HG03469 (cell line): ENCODE measurements at regions not wholly inside any gene's neighbourhood (a gene's known extent, or its start where the extent isn't known, plus 50 kb on each side); places are given as distances from the start of the nearest gene placed in this dataset.

ENCODE experiments used
- ATAC-seq: cut with Tn5 transposase; IDR thresholded peaks from one replicate; pipeline ENCODE4 v1.9.1; 2021; ENCODE audit warnings: mild to moderate bottlenecking, moderate library complexity, moderate number of reproducible peaks; ENCODE audit not compliant: unreplicated experiment

GRCh38 chr7:42987648-42988214, 55.6 kb downstream of the MRPL32 start:
- no peak for ATAC-seq

- no peak for ATAC-seq
These were observed 58.8 kb downstream of the MRPL32 start for GRCh38 chr7:42991024-42991423.

GRCh38 chr7:42991913-42992591, 59.9 kb downstream of the MRPL32 start:
- no peak for ATAC-seq

- no peak for ATAC-seq
These were observed 60.9 kb downstream of the MRPL32 start for GRCh38 chr7:42993038-42993437.

- ATAC-seq: no peak
These were observed 61.9 kb downstream of the MRPL32 start for GRCh38 chr7:42994096-42994495.

GRCh38 chr7:42997611-42998010, 65.4 kb downstream of the MRPL32 start:
- ATAC-seq: no peak

- ATAC-seq: no peak
These were observed 71.9 kb downstream of the MRPL32 start for GRCh38 chr7:43004082-43004481.

GRCh38 chr7:43006008-43006407, 73.8 kb downstream of the MRPL32 start:
- no peak for ATAC-seq

GRCh38 chr7:43010061-43010460, 77.9 kb downstream of the MRPL32 start:
- no peak for ATAC-seq

GRCh38 chr7:43011879-43012278, 79.7 kb downstream of the MRPL32 start:
- no peak for ATAC-seq

GRCh38 chr7:43014406-43014805, 82.2 kb downstream of the MRPL32 start:
- no peak for ATAC-seq

GRCh38 chr7:43015301-43015700, 83.1 kb downstream of the MRPL32 start:
- no peak for ATAC-seq

GRCh38 chr7:43018446-43018845, 86.3 kb downstream of the MRPL32 start:
- ATAC-seq: no peak

- no peak for ATAC-seq
These were observed 89.3 kb downstream of the MRPL32 start for GRCh38 chr7:43021431-43021830.

- no peak for ATAC-seq
These were observed 89.8 kb downstream of the MRPL32 start for GRCh38 chr7:43022008-43022407.

GRCh38 chr7:43033369-43033768, 79.1 kb upstream of the HECW1 start:
- no peak for ATAC-seq

- no peak for ATAC-seq
These were observed 77.9 kb upstream of the HECW1 start for GRCh38 chr7:43034535-43035002.

GRCh38 chr7:43037531-43037930, 74.9 kb upstream of the HECW1 start:
- ATAC-seq: no peak

GRCh38 chr7:43038254-43038653, 74.2 kb upstream of the HECW1 start:
- ATAC-seq: no peak

GRCh38 chr7:43039346-43039745, 73.1 kb upstream of the HECW1 start:
- ATAC-seq: no peak

GRCh38 chr7:43040461-43040860, 72.0 kb upstream of the HECW1 start:
- no peak for ATAC-seq

- no peak for ATAC-seq
These were observed 71.3 kb upstream of the HECW1 start for GRCh38 chr7:43041105-43041504.

GRCh38 chr7:43041724-43042123, 70.7 kb upstream of the HECW1 start:
- ATAC-seq: no peak
